HPDE6-E6E7 (cell line): ENCODE measurements at regions not wholly inside any gene's neighbourhood (a gene's known extent, or its start where the extent isn't known, plus 50 kb on each side); places are given as distances from the start of the nearest gene placed in this dataset.

ENCODE experiments used
- DNase-seq: peaks from one replicate; pipeline ENCODE4 v3.0.0; 2011; ENCODE audit warnings: missing footprints; ENCODE audit errors: extremely low spot score

DNA sequence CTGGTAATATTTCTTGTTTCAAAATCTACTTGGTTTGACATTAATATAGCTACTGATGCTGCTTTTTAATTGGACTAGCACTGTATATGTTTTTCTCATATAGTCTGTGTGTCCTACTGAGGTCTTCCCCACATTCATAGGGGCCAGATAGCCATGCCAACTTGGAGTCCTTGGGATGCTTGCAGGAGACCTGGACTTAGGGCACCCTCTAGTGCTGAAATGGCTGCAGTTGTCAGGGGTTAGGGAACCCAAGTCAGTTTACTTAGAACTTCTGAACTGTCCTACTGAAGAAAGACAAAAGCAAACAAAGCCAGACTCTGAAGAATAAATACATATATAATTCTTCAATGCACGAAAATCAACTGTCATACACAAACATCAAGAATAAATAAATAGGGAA is 279.9 kb upstream of the SYT1 start:
- no peak for DNase-seq

DNA sequence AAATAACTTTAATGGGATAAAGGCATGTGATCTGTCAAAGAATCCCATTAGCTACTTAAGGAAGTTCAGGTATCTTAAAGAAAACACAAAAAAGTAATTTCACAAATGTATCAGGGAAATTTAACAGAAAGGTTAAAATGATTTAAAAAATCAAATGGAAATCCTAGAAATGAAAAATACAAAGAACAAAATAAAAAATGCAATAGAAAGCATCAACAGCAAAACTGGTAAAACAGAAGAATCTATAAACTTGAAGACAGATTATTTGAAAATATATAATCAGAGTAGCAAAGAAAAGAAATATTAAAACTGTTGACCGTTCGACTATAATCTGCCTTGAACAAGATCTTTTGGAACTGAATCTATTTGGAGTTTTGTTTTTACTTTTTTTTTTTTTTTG is 279.4 kb upstream of the SYT1 start:
- no peak for DNase-seq

DNA sequence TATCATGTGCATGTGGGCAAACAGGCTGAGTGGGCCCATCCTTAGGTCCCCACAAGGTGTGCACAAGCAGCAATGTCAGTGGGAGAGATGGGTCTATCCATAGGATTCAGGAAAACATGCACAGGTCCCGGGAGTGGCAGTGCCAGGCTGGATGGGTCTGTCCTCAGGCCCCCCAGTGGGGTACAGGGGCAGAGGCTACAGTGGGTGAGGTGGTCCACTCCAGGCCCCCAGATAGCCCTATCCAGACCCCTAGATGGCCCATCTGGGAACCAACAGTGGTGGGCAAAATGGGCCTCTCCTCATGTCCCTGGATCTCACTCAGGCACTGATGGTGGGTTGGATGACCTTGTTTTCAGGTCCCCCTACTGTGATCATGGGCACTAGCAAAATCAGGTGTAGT is 277.8 kb upstream of the SYT1 start:
- no peak for DNase-seq

DNA sequence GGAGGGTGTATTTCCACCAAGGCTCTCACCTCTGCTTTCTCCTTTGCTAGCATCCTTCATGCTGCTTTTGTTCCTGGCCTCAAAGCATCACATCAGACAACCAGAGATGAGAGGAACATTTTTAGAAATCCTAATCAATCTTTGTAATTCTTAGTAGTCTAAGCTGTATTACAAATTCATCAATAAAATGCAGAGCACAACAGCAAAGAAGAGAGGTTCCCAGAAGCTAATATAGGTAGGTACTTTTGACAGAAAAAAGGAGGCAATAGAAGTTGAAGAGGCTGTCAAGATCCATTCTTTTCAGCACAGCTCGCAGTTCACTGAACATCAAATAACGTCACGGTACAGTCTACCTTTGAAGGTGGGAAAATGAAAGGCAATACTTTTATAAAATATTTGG is 265.2 kb upstream of the SYT1 start:
- DNase-seq = no peak

DNA sequence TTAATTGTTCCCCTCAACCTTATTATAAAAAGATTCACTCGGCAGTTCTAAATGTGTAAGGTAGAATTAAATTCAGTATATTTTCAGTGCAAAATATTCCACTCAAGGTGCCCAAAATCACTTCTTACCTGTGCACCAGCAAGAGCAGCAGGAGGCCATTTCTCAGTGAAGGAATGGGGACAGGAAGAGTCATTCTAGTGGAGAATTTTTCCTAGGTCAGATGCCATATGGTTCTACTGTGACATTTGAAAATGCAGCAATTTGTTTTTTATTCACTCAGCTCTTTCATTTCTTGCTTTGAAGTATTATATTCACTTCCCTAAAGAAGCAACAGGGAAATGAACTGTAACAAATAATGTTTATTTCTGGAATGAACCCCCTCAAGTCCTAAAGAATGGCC is 264.0 kb upstream of the SYT1 start:
- no peak for DNase-seq

DNA sequence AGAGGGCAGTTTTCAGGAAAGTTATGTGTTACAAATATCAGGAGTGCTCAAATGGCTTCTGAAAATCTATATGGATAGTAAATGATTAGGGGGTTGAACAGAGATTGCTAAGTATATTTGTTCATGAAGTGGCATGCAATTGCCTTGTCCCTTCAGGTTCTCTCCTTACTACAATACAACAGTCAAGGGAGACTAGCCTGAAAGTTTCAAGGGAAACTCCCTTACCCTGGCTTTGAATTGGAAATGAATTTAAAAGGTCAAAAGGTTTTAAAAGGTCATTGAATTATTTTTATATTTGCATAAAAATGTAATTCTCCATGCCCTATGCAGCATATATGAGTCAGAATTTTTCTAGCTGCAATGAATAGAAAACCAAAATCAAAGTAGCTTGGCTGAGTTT is 253.1 kb upstream of the SYT1 start:
- no peak for DNase-seq

GRCh38 chr12:78612190-78612589 is 252.4 kb upstream of the SYT1 start:
- no peak for DNase-seq

DNA sequence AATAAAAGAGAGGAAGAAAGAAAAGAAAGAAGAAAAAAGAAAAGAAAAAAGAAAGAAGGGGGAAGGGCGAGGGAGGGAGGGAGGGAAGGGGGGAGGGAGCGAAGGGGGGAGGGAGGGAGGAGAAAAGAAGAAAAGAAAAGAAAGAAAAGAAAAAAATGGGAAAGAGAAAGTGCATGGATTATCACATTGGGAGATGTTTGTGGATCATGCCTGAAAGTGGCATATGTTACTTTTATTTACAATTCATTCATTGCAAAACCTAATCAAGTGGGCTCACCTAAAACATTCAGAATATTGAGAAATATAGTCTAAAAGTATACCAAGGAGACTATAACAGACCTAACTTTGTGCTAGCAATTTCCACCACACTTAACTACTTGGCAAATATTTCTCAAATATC is 246.9 kb upstream of the SYT1 start:
- DNase-seq = no peak

DNA sequence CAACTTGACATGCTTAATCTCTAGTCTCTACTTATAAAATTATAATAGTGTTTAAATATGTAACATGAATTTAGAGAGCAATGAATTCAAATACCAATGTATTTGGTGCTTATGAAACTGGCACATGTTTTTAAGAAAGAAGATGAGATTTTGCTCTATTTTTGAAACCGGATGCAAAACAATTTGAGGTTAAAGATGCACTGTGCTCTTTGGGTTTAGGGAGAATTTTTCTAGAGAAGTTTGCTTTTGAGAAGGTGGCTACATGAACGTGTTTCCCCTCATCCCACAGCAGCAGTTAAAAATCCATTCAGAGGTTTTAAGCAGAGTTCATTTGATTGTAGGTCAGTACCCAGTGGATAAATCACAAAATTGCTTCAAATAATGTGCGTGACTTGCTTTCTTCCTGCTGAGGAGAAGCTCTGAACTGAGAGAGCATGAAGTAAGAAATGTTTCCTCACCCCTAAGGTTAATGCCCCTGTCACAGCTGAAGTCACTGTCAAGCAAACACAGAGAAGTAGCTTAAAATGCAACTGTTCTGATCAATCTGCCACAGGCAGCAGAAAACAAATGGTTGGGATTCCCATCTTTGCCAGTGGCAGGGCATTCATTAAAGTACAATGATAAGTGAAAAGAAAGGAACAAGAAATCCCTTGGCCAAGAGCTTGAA is 241.9 kb upstream of the SYT1 start:
- DNase-seq = no peak

DNA sequence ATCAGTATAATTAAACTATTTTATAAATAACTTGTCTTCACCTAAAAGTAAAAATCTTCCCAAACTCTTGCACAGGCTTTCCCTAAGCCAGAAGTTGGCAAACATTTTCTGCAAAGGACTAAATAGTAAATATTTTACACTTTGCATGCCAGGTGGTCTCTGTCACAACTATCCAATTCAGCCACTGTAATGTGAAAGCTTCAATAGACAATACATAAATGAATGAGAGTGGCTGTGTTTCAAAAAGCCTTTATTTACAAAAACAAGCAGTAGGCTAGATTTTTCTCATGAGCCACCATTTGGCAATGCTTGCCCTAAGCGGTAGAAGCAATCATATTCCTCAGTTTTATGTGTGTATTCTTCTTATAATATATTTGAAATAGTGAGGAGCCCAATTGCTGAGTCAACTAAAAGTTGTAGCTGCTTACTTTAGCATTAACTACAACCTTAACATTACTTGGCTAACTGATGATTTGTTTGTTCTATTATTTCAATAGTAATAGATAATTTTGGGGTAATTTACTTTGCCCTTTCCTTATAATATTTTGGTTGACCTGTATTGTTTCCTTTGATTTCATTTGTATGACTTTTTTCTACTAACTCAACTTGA is 236.0 kb upstream of the SYT1 start:
- no peak for DNase-seq

- DNase-seq = no peak
Observed at GRCh38 chr12:78636231-78636855, 228.2 kb upstream of the SYT1 start.

DNA sequence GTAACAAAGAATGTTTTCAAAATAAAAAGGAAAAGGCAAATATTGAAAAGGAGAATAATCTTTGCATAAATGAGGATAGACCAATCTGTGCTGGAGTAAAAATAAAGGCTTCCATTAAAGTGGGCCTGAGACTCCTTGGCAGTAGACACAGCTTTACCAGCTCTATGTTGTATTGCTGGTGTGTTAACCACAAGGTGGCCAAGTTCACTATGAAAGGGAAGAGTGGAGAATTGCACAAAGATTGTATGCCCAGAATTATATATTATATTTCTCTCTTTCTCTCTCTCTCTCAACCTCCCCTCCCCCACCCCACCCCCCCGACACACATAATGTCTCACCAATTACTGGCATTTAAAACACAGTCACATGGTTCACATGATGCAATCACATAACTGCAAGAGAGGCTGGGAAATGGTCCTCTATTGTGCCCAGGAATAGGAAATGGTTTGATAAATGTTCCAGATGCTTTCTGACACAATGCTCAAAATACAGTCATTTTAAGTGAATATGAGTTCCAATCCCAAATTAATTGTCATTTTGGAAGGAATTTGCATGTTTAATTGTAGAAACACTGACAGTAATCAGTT is 222.6 kb upstream of the SYT1 start:
- no peak for DNase-seq

GRCh38 chr12:78645956-78646355 is 218.6 kb upstream of the SYT1 start:
- no peak for DNase-seq

DNA sequence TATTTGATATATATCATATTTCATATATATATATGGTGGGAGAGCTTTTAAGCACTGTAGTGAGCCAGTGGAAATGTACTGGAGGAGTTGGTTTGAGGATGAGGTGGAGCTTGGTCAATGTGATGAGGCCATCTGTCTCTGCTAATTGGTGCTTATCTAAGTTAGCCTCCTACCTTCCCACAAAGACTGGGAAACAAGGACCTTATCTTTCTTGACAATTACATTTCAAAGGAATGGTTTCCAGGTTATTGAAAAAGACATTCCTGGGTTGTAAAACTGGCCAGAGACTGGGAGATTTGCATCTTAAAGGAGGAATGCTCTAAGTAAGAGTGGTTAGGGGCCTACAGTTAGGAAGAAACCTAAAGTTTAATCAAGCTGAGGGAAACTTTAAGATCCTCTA is 212.8 kb upstream of the SYT1 start:
- no peak for DNase-seq

GRCh38 chr12:78666584-78666983 is 198.0 kb upstream of the SYT1 start:
- no peak for DNase-seq

DNA sequence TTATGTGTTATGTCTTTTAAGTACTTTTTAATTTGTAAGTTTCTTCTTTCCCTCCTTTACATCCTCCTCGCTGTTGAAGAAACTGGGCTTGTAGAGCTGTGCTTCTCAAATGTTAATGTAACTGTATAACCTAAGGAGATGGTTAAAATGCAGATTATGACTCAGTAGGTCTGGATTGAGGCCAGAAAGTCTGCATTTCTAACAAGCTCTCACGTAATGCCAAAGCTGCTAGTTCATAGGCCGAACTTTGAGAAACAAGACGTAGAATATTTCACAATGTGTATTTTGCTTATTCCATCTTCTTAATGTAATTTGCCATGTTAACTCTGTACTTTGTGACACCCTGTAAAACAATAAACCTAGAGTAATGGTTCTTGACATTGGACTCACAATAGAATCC is 193.3 kb upstream of the SYT1 start:
- no peak for DNase-seq

- no peak for DNase-seq
Observed at GRCh38 chr12:78672033-78672432, 192.5 kb upstream of the SYT1 start.

- no peak for DNase-seq
Observed at GRCh38 chr12:78674311-78675090, 190.1 kb upstream of the SYT1 start.

- no peak for DNase-seq
Observed at GRCh38 chr12:78680596-78680995, 184.0 kb upstream of the SYT1 start.

- DNase-seq = no peak
Observed at GRCh38 chr12:78683031-78683430, 181.5 kb upstream of the SYT1 start.

DNA sequence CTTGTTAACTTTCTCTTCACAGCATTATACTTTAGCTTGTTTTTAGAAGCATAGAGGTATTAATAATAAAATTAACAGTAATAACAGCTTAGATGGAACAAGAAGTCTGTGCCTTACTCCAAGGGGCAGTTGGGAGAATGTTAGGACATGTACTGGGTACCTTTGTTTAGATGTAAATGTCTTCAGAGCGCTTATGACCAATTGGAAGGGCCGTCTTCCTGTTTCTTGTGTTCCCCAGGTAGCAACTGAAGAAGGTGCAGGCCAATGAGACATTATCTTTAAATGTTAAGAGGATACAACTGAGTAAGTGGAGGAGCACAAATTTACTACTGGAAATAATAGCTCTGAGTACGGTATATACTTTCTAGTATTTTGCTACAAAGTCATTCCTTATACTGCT is 180.9 kb upstream of the SYT1 start:
- DNase-seq = no peak

- DNase-seq = no peak
Observed at GRCh38 chr12:78684419-78684818, 180.2 kb upstream of the SYT1 start.
